Prostate gland (tissue), 2 donors: ENCODE measurements at regions not wholly inside any gene's neighbourhood (a gene's known extent, or its start where the extent isn't known, plus 50 kb on each side); places are given as distances from the start of the nearest gene placed in this dataset.

ENCODE experiments used
- POLR2A ChIP-seq: fragments of 450-650 bp; IDR thresholded peaks from one replicate; pipeline ENCODE4 v1.6.1; 2016; ENCODE audit warnings: antibody characterized with exemption, mild to moderate bottlenecking
- TF ChIP-seq, protein P1 (sequence below), 4 experiments: fragments of 200-600 bp in 2 of 4; fragments of 450-650 bp in 2 of 4; sonication (generic) in 2 of 4; IDR thresholded peaks; 1 replicate in 3 of 4; 2 replicates in 1 of 4; pipeline ENCODE4 v1.5.1; 2016 to 2019; ENCODE audit warnings: antibody characterized with exemption in 4 of 4, mild to moderate bottlenecking in 2 of 4, moderate library complexity in 2 of 4

DNA sequence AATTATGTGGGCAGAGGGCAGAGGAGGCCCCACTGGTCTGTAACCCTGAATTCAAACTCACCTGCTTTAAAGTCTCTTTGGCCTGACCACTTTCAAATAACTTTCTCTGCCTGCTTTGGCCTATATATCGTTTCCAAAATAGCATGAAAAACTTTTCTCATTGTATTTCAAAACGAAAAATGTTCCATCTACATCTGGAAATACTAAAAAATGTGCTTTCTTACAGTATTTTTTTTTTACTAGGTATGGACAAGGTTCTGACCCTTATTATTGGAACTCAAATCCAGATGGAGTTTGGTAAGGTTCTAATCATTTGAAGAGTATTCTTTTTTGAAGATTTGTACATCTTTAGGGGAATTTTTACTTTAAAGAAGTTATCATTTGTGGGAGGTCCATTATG lies 241.9 kb downstream of the PAX1 start:
- TF ChIP-seq, protein P1, sequence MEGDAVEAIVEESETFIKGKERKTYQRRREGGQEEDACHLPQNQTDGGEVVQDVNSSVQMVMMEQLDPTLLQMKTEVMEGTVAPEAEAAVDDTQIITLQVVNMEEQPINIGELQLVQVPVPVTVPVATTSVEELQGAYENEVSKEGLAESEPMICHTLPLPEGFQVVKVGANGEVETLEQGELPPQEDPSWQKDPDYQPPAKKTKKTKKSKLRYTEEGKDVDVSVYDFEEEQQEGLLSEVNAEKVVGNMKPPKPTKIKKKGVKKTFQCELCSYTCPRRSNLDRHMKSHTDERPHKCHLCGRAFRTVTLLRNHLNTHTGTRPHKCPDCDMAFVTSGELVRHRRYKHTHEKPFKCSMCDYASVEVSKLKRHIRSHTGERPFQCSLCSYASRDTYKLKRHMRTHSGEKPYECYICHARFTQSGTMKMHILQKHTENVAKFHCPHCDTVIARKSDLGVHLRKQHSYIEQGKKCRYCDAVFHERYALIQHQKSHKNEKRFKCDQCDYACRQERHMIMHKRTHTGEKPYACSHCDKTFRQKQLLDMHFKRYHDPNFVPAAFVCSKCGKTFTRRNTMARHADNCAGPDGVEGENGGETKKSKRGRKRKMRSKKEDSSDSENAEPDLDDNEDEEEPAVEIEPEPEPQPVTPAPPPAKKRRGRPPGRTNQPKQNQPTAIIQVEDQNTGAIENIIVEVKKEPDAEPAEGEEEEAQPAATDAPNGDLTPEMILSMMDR (IDR thresholded peaks at IDR 0.05), result no peak
- TF ChIP-seq POLR2A, result no peak
